H9 (cell line): ENCODE measurements at regions not wholly inside any gene's neighbourhood (a gene's known extent, or its start where the extent isn't known, plus 50 kb on each side); places are given as distances from the start of the nearest gene placed in this dataset.

ENCODE experiments used
- DNase-seq: peaks from one replicate; pipeline ENCODE4 v3.0.0-alpha.2; 2017
- H2AFZ ChIP-seq: one replicate; pipeline ENCODE4 v1.6.1; 2013; ENCODE audit warnings: mild to moderate bottlenecking, low read length, control low read depth, moderate library complexity
- H2AK5ac ChIP-seq: 2 replicates; pipeline ENCODE4 v1.6.1; 2013; ENCODE audit warnings: low read length, control low read depth, mixed read lengths; ENCODE audit not compliant: insufficient read length
- H2BK120ac ChIP-seq: one replicate; pipeline ENCODE4 v1.6.1; 2013; ENCODE audit warnings: low read depth, mild to moderate bottlenecking, low read length, control low read depth, inconsistent platforms; ENCODE audit not compliant: poor library complexity, severe bottlenecking
- H2BK12ac ChIP-seq: 2 replicates; pipeline ENCODE4 v1.6.1; 2013; ENCODE audit warnings: low read length, control low read depth, mixed read lengths, low read depth; ENCODE audit not compliant: insufficient read length
- H2BK15ac ChIP-seq: 2 replicates; pipeline ENCODE4 v1.6.1; 2013; ENCODE audit warnings: low read depth, low read length, control low read depth
- H2BK20ac ChIP-seq: one replicate; pipeline ENCODE4 v1.6.1; 2013; ENCODE audit warnings: low read depth, mild to moderate bottlenecking, low read length, control low read depth, inconsistent platforms; ENCODE audit not compliant: poor library complexity, severe bottlenecking
- H2BK5ac ChIP-seq: 2 replicates; pipeline ENCODE4 v1.6.1; 2013; ENCODE audit warnings: low read length, control low read depth, mixed read lengths; ENCODE audit not compliant: insufficient read length
- H3K14ac ChIP-seq: 2 replicates; pipeline ENCODE4 v1.6.1; 2013; ENCODE audit warnings: low read length, control low read depth; ENCODE audit not compliant: insufficient read depth
- H3K18ac ChIP-seq: 2 replicates; pipeline ENCODE4 v1.6.1; 2013; ENCODE audit warnings: low read depth, mild to moderate bottlenecking, mixed read lengths, low read length, control low read depth; ENCODE audit not compliant: insufficient read length
- H3K23ac ChIP-seq: 2 replicates; pipeline ENCODE4 v1.6.1; 2013; ENCODE audit warnings: low read length, control low read depth, mixed read lengths, low read depth; ENCODE audit not compliant: insufficient read length
- H3K23me2 ChIP-seq: 2 replicates; pipeline ENCODE4 v1.6.1; 2013; ENCODE audit warnings: low read depth, mild to moderate bottlenecking, mixed read lengths, low read length, control low read depth; ENCODE audit not compliant: insufficient read length, poor library complexity, severe bottlenecking
- H3K27ac ChIP-seq: 2 replicates; pipeline ENCODE4 v1.5.1; 2013; ENCODE audit warnings: low read length, control low read depth, mixed read lengths, low read depth; ENCODE audit not compliant: insufficient read length
- H3K27me3 ChIP-seq: 2 replicates; pipeline ENCODE4 v1.6.1; 2013; ENCODE audit warnings: low read length, control low read depth, inconsistent platforms; ENCODE audit not compliant: insufficient read depth
- H3K4ac ChIP-seq: 2 replicates; pipeline ENCODE4 v1.6.1; 2013; ENCODE audit warnings: low read depth, mild to moderate bottlenecking, control low read depth, inconsistent platforms, low read length, moderate library complexity
- H3K4me1 ChIP-seq: 2 replicates; pipeline ENCODE4 v1.6.1; 2013; ENCODE audit warnings: low read length, control low read depth, inconsistent platforms; ENCODE audit not compliant: insufficient read depth
- H3K4me2 ChIP-seq: 2 replicates; pipeline ENCODE4 v1.6.1; 2013; ENCODE audit warnings: low read length, control low read depth, mixed read lengths; ENCODE audit not compliant: insufficient read length, insufficient read depth
- H3K56ac ChIP-seq: 2 replicates; pipeline ENCODE4 v1.6.1; 2013; ENCODE audit warnings: low read depth, mild to moderate bottlenecking, mixed read lengths, low read length, control low read depth; ENCODE audit not compliant: insufficient read length
- H3K79me1 ChIP-seq: 2 replicates; pipeline ENCODE4 v1.6.1; 2013; ENCODE audit warnings: low read depth, mild to moderate bottlenecking, moderate library complexity, low read length, control low read depth, inconsistent platforms; ENCODE audit not compliant: insufficient read depth, poor library complexity, severe bottlenecking
- H3K79me2 ChIP-seq: 2 replicates; pipeline ENCODE4 v1.6.1; 2013; ENCODE audit warnings: low read length, control low read depth, inconsistent platforms; ENCODE audit not compliant: insufficient read depth
- H3K9ac ChIP-seq: 2 replicates; pipeline ENCODE4 v1.6.1; 2013; ENCODE audit warnings: low read length, control low read depth, mixed read lengths; ENCODE audit not compliant: insufficient read length; ENCODE audit errors: extremely low read depth
- H3K9me3 ChIP-seq: one replicate; pipeline ENCODE4 v1.6.1; 2013; ENCODE audit warnings: low read depth, low read length, inconsistent platforms; ENCODE audit not compliant: control insufficient read depth
- H3T11ph ChIP-seq: one replicate; pipeline ENCODE4 v1.6.1; 2013; ENCODE audit warnings: mild to moderate bottlenecking, low read length, control low read depth, inconsistent platforms
- H4K20me1 ChIP-seq: one replicate; pipeline ENCODE4 v1.6.1; 2013; ENCODE audit not compliant: control insufficient read depth, insufficient read length, insufficient read depth
- H4K5ac ChIP-seq: 2 replicates; pipeline ENCODE4 v1.6.1; 2013; ENCODE audit warnings: low read depth, mild to moderate bottlenecking, mixed read lengths, low read length, control low read depth; ENCODE audit not compliant: insufficient read length
- H4K8ac ChIP-seq: replicated peaks from 2 replicates; pipeline ENCODE4 v1.6.1; 2013; ENCODE audit warnings: low read length, control low read depth, mixed read lengths, low read depth; ENCODE audit not compliant: insufficient read length
- H4K91ac ChIP-seq: 2 replicates; pipeline ENCODE4 v1.6.1; 2013; ENCODE audit warnings: low read depth, mild to moderate bottlenecking, moderate library complexity, mixed read lengths, low read length, control low read depth; ENCODE audit not compliant: insufficient read length
- H3K27ac Mint-ChIP-seq, 3 experiments: 2 replicates in 2 of 3; 3 replicates in 1 of 3; pipeline ENCODE4 v1.8.0; 2020 to 2021; ENCODE audit warnings: mixed read lengths in 3 of 3, mild to moderate bottlenecking in 1 of 3, moderate library complexity in 1 of 3
- H3K27me3 Mint-ChIP-seq: 2 replicates; pipeline ENCODE4 v1.8.0; 2021; ENCODE audit warnings: low read depth, mild to moderate bottlenecking, moderate library complexity, mixed read lengths
- H3K36me3 Mint-ChIP-seq, 3 experiments: 2 replicates in 2 of 3; 3 replicates in 1 of 3; pipeline ENCODE4 v1.8.0; 2020 to 2021; ENCODE audit warnings: low read depth in 3 of 3, mixed read lengths in 3 of 3; ENCODE audit not compliant: insufficient read depth in 1 of 3
- H3K4me1 Mint-ChIP-seq, 2 experiments: 2 replicates each; pipeline ENCODE4 v1.8.0; 2020; ENCODE audit warnings: mixed read lengths in 2 of 2
- H3K4me3 Mint-ChIP-seq, 2 experiments: 2 replicates in 1 of 2; 3 replicates in 1 of 2; pipeline ENCODE4 v1.8.0; 2020 to 2021; ENCODE audit warnings: mild to moderate bottlenecking in 2 of 2, mixed read lengths in 2 of 2, moderate library complexity in 1 of 2
- H3K9me3 Mint-ChIP-seq, 2 experiments: 2 replicates in 1 of 2; 3 replicates in 1 of 2; pipeline ENCODE4 v1.8.0; 2020; ENCODE audit warnings: mild to moderate bottlenecking in 2 of 2, mixed read lengths in 2 of 2, moderate library complexity in 1 of 2
- CTCF ChIP-seq: fragments of 200-600 bp; sonication (generic); conservative IDR thresholded peaks from 3 replicates; pipeline ENCODE4 v1.8.0; 2021; ENCODE audit warnings: antibody characterized with exemption, mild to moderate bottlenecking
- WGBS: extraction: QIAGEN DNeasy Blood & Tissue Kit; methylation state at CpG from one replicate; pipeline ENCODE4 v1.1.7; 2013; ENCODE audit warnings: missing lambda C conversion rate, low lambda C conversion rate, mixed read lengths; ENCODE audit not compliant: insufficient read length; ENCODE audit errors: extremely low coverage; 5-methylcytosine and 5-hydroxymethylcytosine counted together

GRCh38 chr2:239640210-239640609 is 239.4 kb upstream of the HDAC4 start:
- Histone ChIP-seq H3K9me3 (no peaks in the 10 kb centered on the region), H4K5ac (no peak overlapping the region), H3K56ac (no peak overlapping the region), H2BK20ac (no peak overlapping the region), H3K14ac (no peak overlapping the region), H3K27ac (no peak overlapping the region), H3K23me2 (no peaks in the 10 kb centered on the region), H3K27me3 (no peaks in the 10 kb centered on the region), H2AK5ac (no peak overlapping the region), H4K91ac (no peak overlapping the region), H3K9ac (no peak overlapping the region), H3K79me2 (no peaks in the 10 kb centered on the region), H3K18ac (no peak overlapping the region), H3T11ph (no peak overlapping the region), H4K8ac (no peak overlapping the region), H3K4me1 (no peaks in the 10 kb centered on the region), H3K23ac (no peak overlapping the region), H3K79me1 (no peaks in the 10 kb centered on the region), H3K4ac (no peak overlapping the region), H4K20me1 (no peaks in the 10 kb centered on the region), H2AFZ (no peak overlapping the region), H2BK12ac (no peak overlapping the region), H2BK15ac (no peak overlapping the region), H2BK5ac (no peak overlapping the region), H3K4me2 (no peak overlapping the region), H2BK120ac (no peak overlapping the region)
- Mint-ChIP-seq H3K4me1 (no peaks in the 10 kb centered on the region), H3K9me3 (peaks cover 3 to 16% of the 10 kb centered on the region in 2 experiments; a peak in 3 of 5 replicates), H3K27me3 (peaks cover 14% of the 10 kb centered on the region), H3K27ac (no peak overlapping the region), H3K4me3 (no peak overlapping the region), H3K36me3 (peaks cover 0 to 2% (median 0%) of the 10 kb centered on the region in 3 experiments; a peak in 2 of 7 replicates)
- no peak for DNase-seq
- no CpG with 5 or more reads among the region's 5 CpGs for WGBS
- no peak for TF ChIP-seq CTCF
